Nephron progenitor cell (in vitro differentiated cells): ENCODE measurements at regions not wholly inside any gene's neighbourhood (a gene's known extent, or its start where the extent isn't known, plus 50 kb on each side); places are given as distances from the start of the nearest gene placed in this dataset.

ENCODE experiments used
- DNase-seq: peaks from one replicate; pipeline ENCODE4 v3.0.0; 2021
- H3K27ac Mint-ChIP-seq: 2 replicates; pipeline ENCODE4 v1.8.0; 2021; ENCODE audit warnings: mild to moderate bottlenecking, moderate library complexity, mixed read lengths
- H3K27me3 Mint-ChIP-seq: 2 replicates; pipeline ENCODE4 v1.8.0; 2021; ENCODE audit warnings: mild to moderate bottlenecking, low read depth, mixed read lengths; ENCODE audit not compliant: poor library complexity
- H3K36me3 Mint-ChIP-seq: 2 replicates; pipeline ENCODE4 v1.8.0; 2021; ENCODE audit warnings: low read depth, mixed read lengths
- H3K4me1 Mint-ChIP-seq: 2 replicates; pipeline ENCODE4 v1.8.0; 2021; ENCODE audit warnings: mixed read lengths
- H3K4me3 Mint-ChIP-seq: 2 replicates; pipeline ENCODE4 v1.8.0; 2021; ENCODE audit warnings: mild to moderate bottlenecking, moderate library complexity, mixed read lengths
- H3K9me3 Mint-ChIP-seq: 2 replicates; pipeline ENCODE4 v1.8.0; 2021; ENCODE audit warnings: mild to moderate bottlenecking, moderate library complexity, mixed read lengths
- CTCF ChIP-seq: fragments of 200-600 bp; sonication (generic); IDR thresholded peaks from 2 replicates; pipeline ENCODE4 v1.5.0; 2021; ENCODE audit warnings: antibody characterized with exemption

- H3K9me3 Mint-ChIP-seq, result peaks cover 9% of the 10 kb centered on the region
- no peak for DNase-seq
- TF ChIP-seq CTCF, result no peak
- H3K36me3 Mint-ChIP-seq, result no peaks in the 10 kb centered on the region
- H3K27me3 Mint-ChIP-seq, result no peaks in the 10 kb centered on the region
- no peak overlapping the region for H3K4me3 Mint-ChIP-seq
- peaks cover 13% of the 10 kb centered on the region for H3K4me1 Mint-ChIP-seq
- no peak overlapping the region for H3K27ac Mint-ChIP-seq
Observed at GRCh38 chr3:98966862-98967546, 65.5 kb upstream of the DCBLD2 start.

- H3K4me3 Mint-ChIP-seq, result no peak overlapping the region
- H3K4me1 Mint-ChIP-seq, result peaks cover 13% of the 10 kb centered on the region
- H3K27me3 Mint-ChIP-seq, result no peaks in the 10 kb centered on the region
- peaks cover 9% of the 10 kb centered on the region for H3K9me3 Mint-ChIP-seq
- H3K27ac Mint-ChIP-seq, result no peak overlapping the region
- no peak for TF ChIP-seq CTCF
- H3K36me3 Mint-ChIP-seq, result no peaks in the 10 kb centered on the region
- no peak for DNase-seq
Observed at GRCh38 chr3:98966434-98966833, 64.9 kb upstream of the DCBLD2 start.

- H3K27me3 Mint-ChIP-seq, result no peaks in the 10 kb centered on the region
- no peak for DNase-seq
- H3K27ac Mint-ChIP-seq, result no peak overlapping the region
- H3K4me1 Mint-ChIP-seq, result peaks cover 6% of the 10 kb centered on the region
- no peaks in the 10 kb centered on the region for H3K36me3 Mint-ChIP-seq
- H3K4me3 Mint-ChIP-seq, result no peak overlapping the region
- no peak for TF ChIP-seq CTCF
- H3K9me3 Mint-ChIP-seq, result peaks cover 2% of the 10 kb centered on the region
Observed at GRCh38 chr3:98964784-98965183, 63.3 kb upstream of the DCBLD2 start.

- no peak overlapping the region for H3K4me3 Mint-ChIP-seq
- no peaks in the 10 kb centered on the region for H3K36me3 Mint-ChIP-seq
- H3K27me3 Mint-ChIP-seq, result no peaks in the 10 kb centered on the region
- no peak for TF ChIP-seq CTCF
- no peak for DNase-seq
- H3K27ac Mint-ChIP-seq, result no peak overlapping the region
- H3K4me1 Mint-ChIP-seq, result no peaks in the 10 kb centered on the region
- H3K9me3 Mint-ChIP-seq, result no peaks in the 10 kb centered on the region
Observed at GRCh38 chr3:98963546-98963945, 62.1 kb upstream of the DCBLD2 start.

- Mint-ChIP-seq H3K27ac (no peak overlapping the region), H3K4me1 (no peaks in the 10 kb centered on the region), H3K4me3 (no peak overlapping the region), H3K36me3 (no peaks in the 10 kb centered on the region), H3K27me3 (no peaks in the 10 kb centered on the region), H3K9me3 (no peaks in the 10 kb centered on the region)
- no peak for TF ChIP-seq CTCF
- no peak for DNase-seq
Observed at GRCh38 chr3:98962951-98963350, 61.5 kb upstream of the DCBLD2 start.

- H3K27ac Mint-ChIP-seq, result no peak overlapping the region
- H3K9me3 Mint-ChIP-seq, result no peaks in the 10 kb centered on the region
- H3K27me3 Mint-ChIP-seq, result no peaks in the 10 kb centered on the region
- H3K36me3 Mint-ChIP-seq, result no peaks in the 10 kb centered on the region
- no peak for DNase-seq
- TF ChIP-seq CTCF, result no peak
- H3K4me1 Mint-ChIP-seq, result no peaks in the 10 kb centered on the region
- H3K4me3 Mint-ChIP-seq, result no peak overlapping the region
Observed at GRCh38 chr3:98962189-98962930, 60.9 kb upstream of the DCBLD2 start.
